ENCODE measurements at regions not wholly inside any gene's neighbourhood (a gene's known extent, or its start where the extent isn't known, plus 50 kb on each side); places are given as distances from the start of the nearest gene placed in this dataset.

DNA sequence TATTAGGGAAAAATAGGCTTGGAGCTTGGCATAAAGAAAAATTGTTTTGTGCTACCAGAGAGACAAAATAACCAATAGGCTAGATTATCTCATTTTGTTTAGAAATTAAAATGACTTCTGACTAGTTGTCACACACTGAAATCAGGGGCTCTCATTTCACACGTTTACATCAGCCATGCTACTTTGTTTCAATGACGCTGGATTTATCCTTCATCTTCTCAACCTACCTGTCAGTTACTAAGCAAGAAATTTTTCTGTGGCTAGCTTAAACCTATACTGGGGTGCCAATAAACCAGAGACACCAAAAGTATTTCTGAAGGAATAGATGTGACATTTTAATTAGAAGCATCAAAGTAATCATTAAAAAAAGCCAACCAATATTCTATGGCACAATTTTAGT is 518.1 kb upstream of the NR5A2 start:
- Histone ChIP-seq H3K4me3 (no peak overlapping the region), H3K27ac (no peak overlapping the region), H3K4me1 (no peaks in the 10 kb centered on the region), H3K27me3 (no peaks in the 10 kb centered on the region), H3K36me3 (no peaks in the 10 kb centered on the region), H3K9me3 (no peaks in the 10 kb centered on the region)
- intact Hi-C loops (cut with DNase I; ENCODE audit: low total_unique reads) (no loop called here), in situ Hi-C loops (cut with MboI; ENCODE audit: low sequenced_read_pairs in 4 of 4) (no loop called here)
- ATAC-seq, result no peak
- no peak for DNase-seq
- no peak for TF ChIP-seq POLR2A (IDR thresholded peaks at IDR 0.05)
- TF ChIP-seq, protein P1, sequence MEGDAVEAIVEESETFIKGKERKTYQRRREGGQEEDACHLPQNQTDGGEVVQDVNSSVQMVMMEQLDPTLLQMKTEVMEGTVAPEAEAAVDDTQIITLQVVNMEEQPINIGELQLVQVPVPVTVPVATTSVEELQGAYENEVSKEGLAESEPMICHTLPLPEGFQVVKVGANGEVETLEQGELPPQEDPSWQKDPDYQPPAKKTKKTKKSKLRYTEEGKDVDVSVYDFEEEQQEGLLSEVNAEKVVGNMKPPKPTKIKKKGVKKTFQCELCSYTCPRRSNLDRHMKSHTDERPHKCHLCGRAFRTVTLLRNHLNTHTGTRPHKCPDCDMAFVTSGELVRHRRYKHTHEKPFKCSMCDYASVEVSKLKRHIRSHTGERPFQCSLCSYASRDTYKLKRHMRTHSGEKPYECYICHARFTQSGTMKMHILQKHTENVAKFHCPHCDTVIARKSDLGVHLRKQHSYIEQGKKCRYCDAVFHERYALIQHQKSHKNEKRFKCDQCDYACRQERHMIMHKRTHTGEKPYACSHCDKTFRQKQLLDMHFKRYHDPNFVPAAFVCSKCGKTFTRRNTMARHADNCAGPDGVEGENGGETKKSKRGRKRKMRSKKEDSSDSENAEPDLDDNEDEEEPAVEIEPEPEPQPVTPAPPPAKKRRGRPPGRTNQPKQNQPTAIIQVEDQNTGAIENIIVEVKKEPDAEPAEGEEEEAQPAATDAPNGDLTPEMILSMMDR (IDR thresholded peaks at IDR 0.05 in 4 of 5, conservative IDR thresholded peaks at IDR 0.05 in 1 of 5), result no peak

DNA sequence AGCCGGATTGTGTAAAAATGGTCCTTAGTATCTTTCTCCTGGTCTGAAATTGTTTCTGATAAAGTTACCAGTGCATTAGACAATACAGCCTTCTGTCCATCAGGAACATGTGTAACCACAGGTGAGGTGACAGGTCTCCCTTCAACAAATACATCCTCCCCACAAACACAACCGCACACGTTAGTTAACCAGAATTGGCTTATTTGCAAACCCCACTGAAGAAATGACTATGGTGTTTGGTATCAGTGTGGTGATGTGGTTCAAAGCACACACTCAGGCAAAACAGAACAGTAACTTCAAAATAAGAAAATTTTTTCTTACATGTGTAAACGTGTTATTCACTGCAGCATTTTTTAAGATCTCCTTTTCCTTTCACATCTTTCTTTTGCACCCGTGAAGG is 517.2 kb upstream of the NR5A2 start:
- Histone ChIP-seq H3K4me1 (no peaks in the 10 kb centered on the region), H3K27me3 (no peaks in the 10 kb centered on the region), H3K27ac (no peak overlapping the region), H3K4me3 (no peak overlapping the region), H3K36me3 (no peaks in the 10 kb centered on the region), H3K9me3 (no peaks in the 10 kb centered on the region)
- in situ Hi-C loops (cut with MboI; ENCODE audit: low sequenced_read_pairs in 4 of 4) (no loop called here), intact Hi-C loops (cut with DNase I; ENCODE audit: low total_unique reads) (no loop called here)
- DNase-seq, result no peak
- TF ChIP-seq, protein P1 (IDR thresholded peaks at IDR 0.05 in 4 of 5, conservative IDR thresholded peaks at IDR 0.05 in 1 of 5), result no peak
- TF ChIP-seq POLR2A (IDR thresholded peaks at IDR 0.05), result no peak
- no peak for ATAC-seq

DNA sequence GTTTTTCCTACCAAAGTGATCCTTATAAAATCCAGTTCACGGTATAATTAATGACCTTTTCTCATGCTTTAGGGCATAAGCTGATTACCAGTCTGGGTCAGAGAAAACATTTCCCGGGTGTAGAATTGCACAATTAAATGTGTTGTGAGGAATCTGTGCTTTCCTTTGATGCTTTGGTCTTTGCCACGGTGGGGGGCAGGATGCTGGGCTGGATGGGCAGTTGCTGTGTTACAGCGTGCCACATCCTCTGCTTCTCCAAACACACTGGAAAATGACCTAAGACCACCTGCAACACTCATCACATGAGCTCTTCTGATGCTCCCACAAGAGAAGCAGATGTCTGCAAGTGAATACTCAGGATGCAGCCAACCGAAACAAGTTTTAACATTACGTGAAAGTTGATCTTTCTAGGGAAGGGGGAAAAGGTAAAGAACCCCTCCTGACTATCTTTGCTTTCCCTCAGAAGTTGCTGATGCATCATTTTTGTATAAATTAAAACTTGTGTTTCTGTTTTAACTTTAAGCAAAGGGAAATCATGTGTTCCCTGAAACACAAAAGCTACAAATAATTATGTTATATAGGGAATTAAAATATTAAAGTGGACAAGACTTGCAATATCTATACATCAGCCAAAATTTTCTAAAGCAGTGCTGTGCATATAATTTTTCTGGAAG is 515.3 kb upstream of the NR5A2 start:
- intact Hi-C loops (cut with DNase I; ENCODE audit: low total_unique reads), result no loop called here

DNA sequence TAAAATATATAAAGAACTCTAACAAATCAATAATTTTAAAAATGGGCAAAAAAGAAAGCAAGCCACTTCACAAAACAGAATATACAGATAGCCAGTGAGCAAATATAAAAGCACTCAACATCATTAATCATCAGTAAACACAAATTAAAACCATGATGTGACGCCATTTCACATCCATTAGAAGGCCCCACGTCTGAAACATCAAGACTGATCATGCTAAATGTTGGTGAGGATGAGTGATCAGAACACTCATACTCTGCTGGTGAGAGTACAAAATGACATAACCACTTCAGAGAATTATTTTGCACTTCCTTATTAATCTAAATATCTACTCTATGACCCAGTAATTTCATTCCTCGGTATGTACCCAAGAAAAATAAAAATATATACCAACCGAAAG is 512.2 kb upstream of the NR5A2 start:
- no peak for ATAC-seq
- Histone ChIP-seq H3K36me3 (no peaks in the 10 kb centered on the region), H3K27ac (no peak overlapping the region), H3K4me1 (no peaks in the 10 kb centered on the region), H3K4me3 (no peak overlapping the region), H3K27me3 (no peaks in the 10 kb centered on the region), H3K9me3 (no peaks in the 10 kb centered on the region)
- no peak for TF ChIP-seq POLR2A (IDR thresholded peaks at IDR 0.05)
- TF ChIP-seq, protein P1 (IDR thresholded peaks at IDR 0.05 in 4 of 5, conservative IDR thresholded peaks at IDR 0.05 in 1 of 5), result no peak
- DNase-seq, result no peak
- intact Hi-C loops (cut with DNase I; ENCODE audit: low total_unique reads) (no loop called here), in situ Hi-C loops (cut with MboI; ENCODE audit: low sequenced_read_pairs in 4 of 4) (no loop called here)

More for the DNA sequence above, 515.3 kb upstream of the NR5A2 start:
- no peak overlapping the region for H3K27ac ChIP-seq
- no peaks in the 10 kb centered on the region for H3K4me1 ChIP-seq
- no peaks in the 10 kb centered on the region for H3K9me3 ChIP-seq
- ATAC-seq (no peak), DNase-seq (no peak)
- no peaks in the 10 kb centered on the region for H3K27me3 ChIP-seq
- H3K4me3 ChIP-seq, result no peak overlapping the region
- in situ Hi-C loops (cut with MboI; ENCODE audit: low sequenced_read_pairs in 4 of 4), result no loop called here
- no peaks in the 10 kb centered on the region for H3K36me3 ChIP-seq
- TF ChIP-seq, protein P1 (IDR thresholded peaks at IDR 0.05 in 4 of 5, conservative IDR thresholded peaks at IDR 0.05 in 1 of 5), result no peak
- no peak for TF ChIP-seq POLR2A (IDR thresholded peaks at IDR 0.05)

DNA sequence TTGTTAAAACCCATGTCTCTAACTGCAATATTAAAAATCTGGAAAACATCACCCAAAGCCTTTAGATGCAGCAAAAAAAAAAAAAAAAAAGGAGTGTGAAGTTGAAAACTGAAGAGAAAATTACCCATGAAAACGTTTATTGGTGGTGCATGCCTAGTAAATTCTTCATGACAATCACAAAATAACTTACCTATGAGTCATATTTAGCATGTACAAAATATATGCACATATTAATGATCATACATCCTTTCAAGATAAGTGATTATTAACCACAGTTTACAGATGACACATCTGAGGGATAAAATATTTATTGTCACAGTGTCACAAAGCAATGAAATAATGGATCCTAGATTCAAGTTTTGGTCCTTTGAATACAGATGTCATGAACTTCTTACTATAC is 505.2 kb upstream of the NR5A2 start:
- Histone ChIP-seq H3K36me3 (no peaks in the 10 kb centered on the region), H3K27me3 (no peaks in the 10 kb centered on the region), H3K9me3 (no peaks in the 10 kb centered on the region), H3K4me1 (no peaks in the 10 kb centered on the region), H3K4me3 (no peak overlapping the region), H3K27ac (no peak overlapping the region)
- in situ Hi-C loops (cut with MboI; ENCODE audit: low sequenced_read_pairs in 4 of 4) (no loop called here), intact Hi-C loops (cut with DNase I; ENCODE audit: low total_unique reads) (no loop called here)
- TF ChIP-seq, protein P1 (IDR thresholded peaks at IDR 0.05 in 4 of 5, conservative IDR thresholded peaks at IDR 0.05 in 1 of 5), result no peak
- TF ChIP-seq POLR2A (IDR thresholded peaks at IDR 0.05), result no peak
- ATAC-seq (no peak), DNase-seq (no peak)

Data from gastrocnemius medialis (tissue), 4 donors.